ENCODE measurements at regions not wholly inside any gene's neighbourhood (a gene's known extent, or its start where the extent isn't known, plus 50 kb on each side); places are given as distances from the start of the nearest gene placed in this dataset.

DNA sequence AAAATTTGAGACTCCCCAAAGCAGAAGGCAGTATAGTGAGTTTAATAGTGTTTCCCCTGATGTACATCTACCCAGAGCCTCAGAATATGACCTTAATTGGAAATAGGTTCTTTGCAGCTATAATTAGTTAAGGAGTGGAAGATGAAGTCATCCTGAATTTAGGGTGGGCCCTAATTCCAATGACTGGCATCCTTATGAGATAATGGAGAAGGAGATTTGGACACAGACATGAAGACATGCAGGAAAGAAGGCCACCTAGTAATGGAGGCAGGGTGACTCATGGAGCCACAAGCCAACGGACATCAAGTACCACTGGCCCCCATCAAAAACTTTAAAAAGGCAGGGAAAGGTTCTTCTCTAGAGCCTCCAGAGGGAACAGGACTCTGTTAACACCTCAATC lies 308.9 kb downstream of the TXNL1 start:
- no peak for DNase-seq (ENCODE audit: low spot score in 2 of 2, unreplicated experiment in 2 of 2)
- Mint-ChIP-seq H3K9me3 (no peaks in the 10 kb centered on the region), H3K4me3 (no peak overlapping the region), H3K36me3 (no peaks in the 10 kb centered on the region), H3K27ac (no peak overlapping the region), H3K4me1 (peaks cover 32% of the 10 kb centered on the region), H3K27me3 (ENCODE audit: low read depth) (no peaks in the 10 kb centered on the region)
- TF ChIP-seq, protein P1, sequence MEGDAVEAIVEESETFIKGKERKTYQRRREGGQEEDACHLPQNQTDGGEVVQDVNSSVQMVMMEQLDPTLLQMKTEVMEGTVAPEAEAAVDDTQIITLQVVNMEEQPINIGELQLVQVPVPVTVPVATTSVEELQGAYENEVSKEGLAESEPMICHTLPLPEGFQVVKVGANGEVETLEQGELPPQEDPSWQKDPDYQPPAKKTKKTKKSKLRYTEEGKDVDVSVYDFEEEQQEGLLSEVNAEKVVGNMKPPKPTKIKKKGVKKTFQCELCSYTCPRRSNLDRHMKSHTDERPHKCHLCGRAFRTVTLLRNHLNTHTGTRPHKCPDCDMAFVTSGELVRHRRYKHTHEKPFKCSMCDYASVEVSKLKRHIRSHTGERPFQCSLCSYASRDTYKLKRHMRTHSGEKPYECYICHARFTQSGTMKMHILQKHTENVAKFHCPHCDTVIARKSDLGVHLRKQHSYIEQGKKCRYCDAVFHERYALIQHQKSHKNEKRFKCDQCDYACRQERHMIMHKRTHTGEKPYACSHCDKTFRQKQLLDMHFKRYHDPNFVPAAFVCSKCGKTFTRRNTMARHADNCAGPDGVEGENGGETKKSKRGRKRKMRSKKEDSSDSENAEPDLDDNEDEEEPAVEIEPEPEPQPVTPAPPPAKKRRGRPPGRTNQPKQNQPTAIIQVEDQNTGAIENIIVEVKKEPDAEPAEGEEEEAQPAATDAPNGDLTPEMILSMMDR (IDR thresholded peaks at IDR 0.05; ENCODE audit: unreplicated experiment), result no peak

DNA sequence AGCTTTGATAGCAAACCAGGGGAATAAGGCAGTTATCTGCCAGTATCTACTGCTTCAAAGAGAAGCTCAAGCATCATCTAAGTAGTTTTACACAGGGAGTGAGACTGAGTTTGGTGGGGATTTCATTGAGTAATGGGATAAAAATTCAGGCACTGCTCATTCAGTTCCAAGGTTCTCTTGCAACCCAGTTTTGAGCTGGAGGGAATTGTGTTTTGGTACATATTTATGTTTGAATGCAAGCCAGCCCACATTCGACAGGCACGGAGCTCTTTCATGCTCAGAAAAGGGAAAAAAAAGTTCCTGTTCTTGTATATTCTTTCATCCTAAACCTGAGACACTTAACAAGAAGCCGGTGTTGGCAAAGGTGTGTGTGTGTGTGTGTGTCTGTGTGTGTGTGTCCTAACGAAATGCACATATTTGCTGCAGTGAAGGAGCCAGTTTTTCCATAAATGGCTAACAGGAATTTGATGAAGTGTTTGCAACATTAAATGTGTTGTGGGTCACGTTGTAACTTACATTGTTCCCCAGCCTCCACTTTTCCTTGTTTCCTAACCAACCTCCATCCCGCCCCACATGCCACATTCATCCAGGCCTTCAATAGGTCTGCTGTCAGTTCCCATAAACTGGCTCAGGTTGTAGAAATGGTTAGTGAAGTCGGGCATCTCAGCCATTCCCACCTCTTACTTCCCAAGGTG lies 311.1 kb downstream of the TXNL1 start:
- Mint-ChIP-seq H3K36me3 (no peaks in the 10 kb centered on the region), H3K4me3 (no peak overlapping the region), H3K27me3 (ENCODE audit: low read depth) (no peaks in the 10 kb centered on the region), H3K27ac (peak overlapping the region; percentile 63), H3K9me3 (no peaks in the 10 kb centered on the region), H3K4me1 (peaks cover 30% of the 10 kb centered on the region)
- TF ChIP-seq, protein P1 (IDR thresholded peaks at IDR 0.05; ENCODE audit: unreplicated experiment), result no peak
- DNase-seq (ENCODE audit: low spot score in 2 of 2, unreplicated experiment in 2 of 2), result no peak

DNA sequence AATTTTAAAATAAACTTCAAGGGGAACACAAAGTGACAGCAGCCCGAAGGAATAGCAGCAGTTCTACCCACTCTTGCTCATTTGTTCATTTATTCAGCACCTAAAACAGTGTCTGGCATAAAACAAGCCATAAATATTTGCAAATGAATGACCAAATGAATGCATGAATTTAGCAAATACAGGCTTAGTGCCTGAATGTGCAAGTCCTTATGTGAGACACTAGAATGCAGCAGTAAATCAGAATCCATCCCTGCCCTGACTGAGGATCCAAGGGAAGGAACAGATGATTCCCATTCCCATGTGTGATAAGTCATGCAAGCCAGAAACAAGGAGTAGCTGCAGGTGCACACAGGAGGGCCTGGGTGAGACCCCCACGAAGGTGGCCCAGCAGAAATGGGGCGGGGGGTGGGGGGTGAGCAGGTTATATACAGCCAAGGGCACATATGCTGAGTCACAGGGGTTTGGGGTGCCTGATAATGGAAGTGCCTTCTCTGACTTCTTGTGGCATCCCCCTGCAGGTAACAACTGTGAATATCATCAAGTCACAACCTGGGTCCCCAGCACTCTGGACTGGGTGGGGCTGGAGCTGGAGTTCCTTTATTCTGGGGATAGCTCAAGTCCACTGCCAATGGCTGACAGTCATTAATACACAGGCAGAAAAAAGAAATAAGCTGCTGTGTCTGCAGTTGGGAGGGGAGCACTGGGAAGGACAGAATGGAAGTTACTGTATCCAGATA lies 311.9 kb downstream of the TXNL1 start:
- Mint-ChIP-seq H3K27me3 (ENCODE audit: low read depth) (no peaks in the 10 kb centered on the region), H3K4me3 (no peak overlapping the region), H3K27ac (peak overlapping the region; percentile 63), H3K9me3 (no peaks in the 10 kb centered on the region), H3K4me1 (peaks cover 33% of the 10 kb centered on the region), H3K36me3 (no peaks in the 10 kb centered on the region)
- no peak for DNase-seq (ENCODE audit: low spot score in 2 of 2, unreplicated experiment in 2 of 2)
- TF ChIP-seq, protein P1 (IDR thresholded peaks at IDR 0.05; ENCODE audit: unreplicated experiment), result no peak

DNA sequence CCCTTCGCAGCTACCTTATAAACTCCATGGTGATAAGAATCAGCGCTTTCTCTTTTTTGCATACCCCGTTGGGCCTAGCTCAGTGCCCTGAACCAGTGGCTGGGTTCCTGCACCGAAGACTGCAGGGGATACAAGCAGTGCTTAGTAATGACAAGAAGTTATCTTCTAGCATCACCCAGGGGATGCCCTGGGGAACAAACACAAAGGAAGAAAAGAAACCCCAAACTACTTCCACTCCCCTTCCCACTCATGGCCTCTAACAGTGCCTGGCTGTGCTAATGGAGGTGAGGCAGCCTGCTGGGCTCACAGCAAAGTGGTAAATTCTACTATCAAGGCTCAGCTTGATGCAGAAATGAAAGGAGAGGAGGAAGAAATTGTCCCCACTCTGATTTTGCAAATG lies 314.7 kb downstream of the TXNL1 start:
- H3K4me1 Mint-ChIP-seq, result peaks cover 29% of the 10 kb centered on the region
- no peaks in the 10 kb centered on the region for H3K27me3 Mint-ChIP-seq (ENCODE audit: low read depth)

DNA sequence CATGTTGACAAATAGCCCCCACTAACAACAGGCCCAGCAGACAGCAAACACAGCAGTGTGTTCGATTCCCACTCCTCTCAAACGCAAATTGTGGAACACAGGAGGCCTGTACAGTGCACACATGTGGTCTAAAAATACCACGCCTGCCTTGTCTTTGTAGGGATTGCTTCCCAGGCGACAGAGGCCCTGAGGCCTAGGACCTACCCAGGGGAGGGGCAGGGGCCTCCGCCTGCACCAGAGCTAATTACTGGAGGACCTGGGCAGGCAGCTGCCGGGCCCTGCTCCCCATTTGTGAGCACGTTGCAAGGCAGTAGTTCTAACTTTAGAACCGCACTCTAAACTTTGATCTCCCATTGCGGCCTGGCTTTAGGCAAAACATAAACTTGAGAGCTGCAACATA lies 316.0 kb downstream of the TXNL1 start:
- H3K27ac Mint-ChIP-seq, result peak overlapping the region; percentile 49
- DNase-seq (ENCODE audit: low spot score in 2 of 2, unreplicated experiment in 2 of 2), result no peak
- TF ChIP-seq, protein P1 (IDR thresholded peaks at IDR 0.05; ENCODE audit: unreplicated experiment), result no peak
- H3K9me3 Mint-ChIP-seq, result peaks cover 2% of the 10 kb centered on the region
- H3K36me3 Mint-ChIP-seq, result no peaks in the 10 kb centered on the region
- no peaks in the 10 kb centered on the region for H3K27me3 Mint-ChIP-seq (ENCODE audit: low read depth)
- peaks cover 23% of the 10 kb centered on the region for H3K4me1 Mint-ChIP-seq
- no peak overlapping the region for H3K4me3 Mint-ChIP-seq

More for the DNA sequence above, 314.7 kb downstream of the TXNL1 start:
- H3K9me3 Mint-ChIP-seq, result no peaks in the 10 kb centered on the region
- no peak for DNase-seq (ENCODE audit: low spot score in 2 of 2, unreplicated experiment in 2 of 2)
- TF ChIP-seq, protein P1 (IDR thresholded peaks at IDR 0.05; ENCODE audit: unreplicated experiment), result no peak
- H3K36me3 Mint-ChIP-seq, result no peaks in the 10 kb centered on the region
- H3K4me3 Mint-ChIP-seq, result no peak overlapping the region
- H3K27ac Mint-ChIP-seq, result no peak overlapping the region
